Thymus (tissue), 11 donors: ENCODE measurements at regions not wholly inside any gene's neighbourhood (a gene's known extent, or its start where the extent isn't known, plus 50 kb on each side); places are given as distances from the start of the nearest gene placed in this dataset.

Experiments used
- DNase-seq, 9 donors: peaks; one replicate each; pipeline ENCODE4 v3.0.0-alpha.2; 2013; ENCODE audit warnings: low spot score in 9 of 9, low read depth in 6 of 9, missing footprints in 1 of 9
- H3K27ac ChIP-seq, 2 donors: one replicate each; pipeline ENCODE4 v1.5.1; 2013; ENCODE audit warnings: control low read depth in 1 of 2, low read depth in 1 of 2, low read length in 1 of 2, mild to moderate bottlenecking in 1 of 2, moderate library complexity in 1 of 2
- H3K27me3 ChIP-seq, 2 donors: one replicate each; pipeline ENCODE4 v1.5.1; 2013; ENCODE audit warnings: low read length in 1 of 2; ENCODE audit not compliant: control insufficient read depth in 2 of 2, insufficient read depth in 1 of 2
- H3K36me3 ChIP-seq, 2 donors: one replicate each; pipeline ENCODE4 v1.5.1; 2013; ENCODE audit warnings: low read length in 1 of 2, mild to moderate bottlenecking in 1 of 2, moderate library complexity in 1 of 2; ENCODE audit not compliant: control insufficient read depth in 2 of 2, insufficient read depth in 2 of 2
- H3K4me1 ChIP-seq, 2 donors: one replicate each; pipeline ENCODE4 v1.5.1; 2013; ENCODE audit warnings: low read length in 2 of 2; ENCODE audit not compliant: control insufficient read depth in 2 of 2, insufficient read depth in 2 of 2
- H3K4me3 ChIP-seq, 2 donors: one replicate each; pipeline ENCODE4 v1.5.1; 2013; ENCODE audit warnings: low read length in 2 of 2, control low read depth in 1 of 2, mild to moderate bottlenecking in 1 of 2
- H3K9me3 ChIP-seq, 2 donors: one replicate each; pipeline ENCODE4 v1.5.1; 2013; ENCODE audit warnings: low read length in 1 of 2, mild to moderate bottlenecking in 1 of 2; ENCODE audit not compliant: control insufficient read depth in 2 of 2, insufficient read depth in 1 of 2
- WGBS: extraction: QIAGEN DNeasy Blood & Tissue Kit; methylation state at CpG from one replicate; pipeline ENCODE4 v1.1.7; 2013; 5-methylcytosine and 5-hydroxymethylcytosine counted together
- donor health status: healthy.

GRCh38 chr5:54702470-54702869, 184.9 kb downstream of the SNX18 start:
- Histone ChIP-seq H3K4me1 (no peaks in the 10 kb centered on the region), H3K27me3 (no peaks in the 10 kb centered on the region), H3K36me3 (no peaks in the 10 kb centered on the region), H3K9me3 (no peaks in the 10 kb centered on the region), H3K4me3 (no peak overlapping the region), H3K27ac (no peak overlapping the region)
- WGBS = 83% methylated on average over 1 of the region's 1 CpG
- DNase-seq = no peak

GRCh38 chr5:54700986-54701578, 183.5 kb downstream of the SNX18 start:
- H3K36me3 ChIP-seq = no peaks in the 10 kb centered on the region
- H3K4me3 ChIP-seq = no peak overlapping the region
- WGBS = 94% methylated on average over 5 of the region's 5 CpGs
- no peaks in the 10 kb centered on the region for H3K9me3 ChIP-seq
- no peaks in the 10 kb centered on the region for H3K27me3 ChIP-seq
- H3K27ac ChIP-seq = no peak overlapping the region
- H3K4me1 ChIP-seq = no peaks in the 10 kb centered on the region
- DNase-seq = no peak

- no peak for DNase-seq
- no peak overlapping the region for H3K27ac ChIP-seq
- H3K9me3 ChIP-seq = no peaks in the 10 kb centered on the region
- H3K4me3 ChIP-seq = no peak overlapping the region
- no peaks in the 10 kb centered on the region for H3K36me3 ChIP-seq
- no peaks in the 10 kb centered on the region for H3K4me1 ChIP-seq
- 93% methylated on average over 4 of the region's 4 CpGs for WGBS
- no peaks in the 10 kb centered on the region for H3K27me3 ChIP-seq
Observed at GRCh38 chr5:54696931-54697330, 179.4 kb downstream of the SNX18 start.

- Histone ChIP-seq H3K9me3 (no peaks in the 10 kb centered on the region), H3K27me3 (no peaks in the 10 kb centered on the region), H3K4me1 (no peaks in the 10 kb centered on the region), H3K27ac (no peak overlapping the region), H3K4me3 (no peak overlapping the region), H3K36me3 (no peaks in the 10 kb centered on the region)
- no peak for DNase-seq
- 96% methylated on average over 3 of the region's 3 CpGs for WGBS
Observed at GRCh38 chr5:54696346-54696745, 178.8 kb downstream of the SNX18 start.

- Histone ChIP-seq H3K27me3 (no peaks in the 10 kb centered on the region), H3K9me3 (no peaks in the 10 kb centered on the region), H3K4me1 (no peaks in the 10 kb centered on the region), H3K36me3 (no peaks in the 10 kb centered on the region), H3K27ac (no peak overlapping the region), H3K4me3 (no peak overlapping the region)
- DNase-seq = no peak
- WGBS = 96% methylated on average over 5 of the region's 5 CpGs
Observed at GRCh38 chr5:54695198-54695966, 177.8 kb downstream of the SNX18 start.

GRCh38 chr5:54693936-54694657, 176.5 kb downstream of the SNX18 start:
- Histone ChIP-seq H3K4me3 (no peak overlapping the region), H3K27me3 (no peaks in the 10 kb centered on the region), H3K4me1 (no peaks in the 10 kb centered on the region), H3K9me3 (no peaks in the 10 kb centered on the region), H3K36me3 (no peaks in the 10 kb centered on the region), H3K27ac (no peak overlapping the region)
- no peak for DNase-seq
- WGBS = 98% methylated on average over 7 of the region's 7 CpGs

GRCh38 chr5:54692631-54693030, 175.1 kb downstream of the SNX18 start:
- 91% methylated on average over 4 of the region's 4 CpGs for WGBS

GRCh38 chr5:54691656-54692055, 174.1 kb downstream of the SNX18 start:
- Histone ChIP-seq H3K4me1 (no peaks in the 10 kb centered on the region), H3K4me3 (no peak overlapping the region), H3K27ac (no peak overlapping the region), H3K9me3 (no peaks in the 10 kb centered on the region), H3K27me3 (no peaks in the 10 kb centered on the region), H3K36me3 (no peaks in the 10 kb centered on the region)
- DNase-seq = no peak
- 93% methylated on average over 3 of the region's 3 CpGs for WGBS

More at GRCh38 chr5:54692631-54693030, 175.1 kb downstream of the SNX18 start:
- H3K4me1 ChIP-seq = no peaks in the 10 kb centered on the region
- H3K36me3 ChIP-seq = no peaks in the 10 kb centered on the region
- H3K4me3 ChIP-seq = no peak overlapping the region
- H3K27me3 ChIP-seq = no peaks in the 10 kb centered on the region
- DNase-seq = no peak
- H3K27ac ChIP-seq = no peak overlapping the region
- H3K9me3 ChIP-seq = no peaks in the 10 kb centered on the region
